Esophagus squamous epithelium (tissue), 4 donors: ENCODE measurements at regions not wholly inside any gene's neighbourhood (a gene's known extent, or its start where the extent isn't known, plus 50 kb on each side); places are given as distances from the start of the nearest gene placed in this dataset.

Experiments
- CTCF ChIP-seq, 6 experiments: fragments of 450-650 bp in 4 of 6; fragments of 200-600 bp in 2 of 6; sonication (generic) in 2 of 6; IDR thresholded peaks; one replicate each; pipeline ENCODE4 v1.5.1; 2016 to 2019; ENCODE audit warnings: antibody characterized with exemption in 6 of 6, mild to moderate bottlenecking in 4 of 6, moderate library complexity in 4 of 6
- POLR2A ChIP-seq, 4 donors: fragments of 450-650 bp; IDR thresholded peaks; one replicate each; pipeline ENCODE4 v1.6.1; 2017; ENCODE audit warnings: antibody characterized with exemption in 4 of 4, mild to moderate bottlenecking in 4 of 4, moderate library complexity in 3 of 4

- no peak for TF ChIP-seq CTCF (IDR thresholded peaks at IDR 0.05)
- TF ChIP-seq POLR2A (IDR thresholded peaks at IDR 0.05), result no peak
Measured at GRCh38 chrX:8914681-8915080, 113.5 kb upstream of the FAM9A start.
